NCI-H345 treated with DMSO at 0.1 percent for 48 hours (cell line): ENCODE measurements at regions not wholly inside any gene's neighbourhood (a gene's known extent, or its start where the extent isn't known, plus 50 kb on each side); places are given as distances from the start of the nearest gene placed in this dataset.
"Not testable (repeated sequence)": the region's sequence is repeated elsewhere in the genome, so short reads cannot be mapped to it uniquely, and the experiment has no call there.

Experiments
- DNase-seq: peaks from one replicate; lab custom pipeline; 2025; ENCODE audit not compliant: unreplicated experiment; lab: John Stamatoyannopoulos, UW

DNA sequence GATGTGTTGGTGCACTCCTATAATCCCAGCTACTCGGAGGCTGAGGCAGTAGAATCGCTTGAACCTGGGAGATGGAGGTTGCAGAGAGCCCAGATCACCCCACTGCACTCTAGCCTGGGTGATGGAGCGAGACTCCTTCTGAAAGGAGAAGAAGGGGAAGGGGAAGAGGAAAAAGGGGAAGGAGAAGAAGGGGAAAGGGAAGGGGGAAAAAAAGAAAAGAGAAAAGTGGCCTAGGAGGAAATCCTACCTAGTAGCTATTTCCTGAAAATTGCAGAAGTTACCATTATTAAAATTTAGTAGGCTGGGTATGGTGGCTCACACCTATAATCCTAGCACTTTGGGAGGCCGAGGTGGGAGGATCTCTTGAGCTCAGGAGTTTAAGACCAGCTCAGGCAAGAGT is 67.4 kb downstream of the ARRDC3 start:
- no peak for DNase-seq

DNA sequence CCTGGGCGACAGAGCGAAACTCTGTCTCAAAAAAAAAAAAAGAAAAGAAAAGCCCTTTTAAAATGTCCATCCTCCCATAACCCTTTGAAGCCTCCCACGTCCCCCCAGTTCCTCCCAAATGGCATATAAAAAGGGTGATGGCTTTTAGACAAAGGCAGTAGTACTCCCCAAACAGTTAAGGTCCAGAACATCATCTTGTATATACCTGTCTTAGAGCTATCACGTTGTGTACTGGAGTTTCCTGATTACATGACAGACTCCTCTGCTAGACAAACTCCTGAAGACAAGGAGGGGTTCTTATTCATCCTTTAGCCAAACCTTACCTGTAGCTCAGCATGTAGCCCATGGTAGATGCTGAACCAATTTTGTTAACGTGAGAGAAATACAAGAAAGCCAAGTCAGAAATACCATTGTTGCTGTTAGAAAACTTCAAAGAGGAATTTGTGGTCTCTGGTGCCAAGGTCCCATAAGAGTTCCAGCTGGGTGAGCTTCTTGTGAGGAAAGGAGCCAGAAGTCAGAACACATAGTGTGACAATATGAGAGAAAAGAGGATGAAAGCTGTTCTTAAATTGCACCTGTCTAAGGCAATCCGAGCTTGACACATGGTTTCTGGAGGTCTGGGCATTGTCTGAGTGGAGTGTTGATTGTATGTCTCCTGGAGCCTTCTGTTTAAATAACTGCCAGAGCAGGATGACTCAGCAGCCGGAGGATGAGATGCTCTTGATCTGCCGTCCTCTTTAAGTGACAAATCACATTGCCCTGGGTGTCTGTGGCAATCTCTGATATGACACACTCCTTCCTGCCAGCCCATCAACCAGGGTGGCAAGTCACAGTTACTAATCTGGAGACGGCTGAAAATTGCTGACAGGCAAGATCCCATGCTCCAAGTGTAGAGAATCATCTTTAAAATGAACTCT is 69.1 kb downstream of the ARRDC3 start:
- DNase-seq: peak; percentile 72

DNA sequence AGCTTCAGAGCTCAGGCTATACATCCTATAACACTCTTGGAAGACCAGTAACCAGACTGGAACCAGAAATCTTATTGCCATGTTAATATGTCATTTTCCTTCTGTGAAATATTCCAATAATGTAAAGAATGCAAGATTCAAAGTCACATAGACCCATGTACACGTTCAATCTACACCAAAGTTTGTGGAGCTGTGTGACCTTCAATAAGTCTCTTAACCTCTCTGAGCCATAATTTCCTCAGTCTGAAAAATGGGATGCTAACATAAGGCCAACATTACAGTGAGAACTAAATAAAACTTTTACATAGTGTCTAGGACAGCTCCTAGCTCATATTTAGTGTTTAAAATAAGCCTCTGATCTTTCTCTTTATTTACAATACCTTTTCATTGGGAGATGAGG is 70.4 kb downstream of the ARRDC3 start:
- no peak for DNase-seq

DNA sequence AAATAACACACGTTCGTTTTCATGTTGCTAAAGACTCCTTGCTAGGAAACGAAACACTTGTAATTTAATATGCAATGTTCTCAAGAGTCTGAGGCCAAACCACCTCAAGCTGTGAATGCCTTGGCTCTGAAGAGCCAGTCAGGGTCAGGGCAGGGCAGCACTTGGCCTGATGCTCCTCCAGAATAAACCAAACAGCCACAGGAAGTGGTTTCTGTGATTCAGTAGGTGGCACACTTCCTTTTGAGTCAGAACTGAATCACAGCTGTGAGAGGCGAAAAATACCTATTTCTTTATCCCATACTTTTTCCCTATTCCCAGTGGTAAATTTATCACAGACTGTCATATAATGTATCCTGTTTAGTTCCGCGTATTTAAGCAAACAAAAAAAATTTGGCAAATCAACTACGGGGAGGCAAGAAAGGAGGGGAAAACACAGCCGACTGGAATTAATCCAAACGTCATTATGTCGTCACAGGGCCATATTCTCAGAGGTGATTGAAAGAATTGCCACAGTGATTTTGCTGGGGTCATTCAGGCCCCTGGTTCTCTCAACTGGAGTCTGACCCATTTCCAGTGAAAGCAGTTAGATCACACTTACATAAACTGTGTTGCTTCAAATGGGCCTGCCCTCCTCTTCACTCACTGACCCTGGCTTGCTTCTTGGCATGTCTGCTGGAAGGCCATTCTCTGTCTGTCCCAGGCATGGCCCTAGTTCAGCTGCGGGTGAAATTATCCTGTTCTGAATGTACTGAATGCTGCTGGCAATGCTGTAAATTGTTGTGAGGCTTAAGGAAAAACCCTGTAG is 71.2 kb downstream of the ARRDC3 start:
- DNase-seq: no peak

DNA sequence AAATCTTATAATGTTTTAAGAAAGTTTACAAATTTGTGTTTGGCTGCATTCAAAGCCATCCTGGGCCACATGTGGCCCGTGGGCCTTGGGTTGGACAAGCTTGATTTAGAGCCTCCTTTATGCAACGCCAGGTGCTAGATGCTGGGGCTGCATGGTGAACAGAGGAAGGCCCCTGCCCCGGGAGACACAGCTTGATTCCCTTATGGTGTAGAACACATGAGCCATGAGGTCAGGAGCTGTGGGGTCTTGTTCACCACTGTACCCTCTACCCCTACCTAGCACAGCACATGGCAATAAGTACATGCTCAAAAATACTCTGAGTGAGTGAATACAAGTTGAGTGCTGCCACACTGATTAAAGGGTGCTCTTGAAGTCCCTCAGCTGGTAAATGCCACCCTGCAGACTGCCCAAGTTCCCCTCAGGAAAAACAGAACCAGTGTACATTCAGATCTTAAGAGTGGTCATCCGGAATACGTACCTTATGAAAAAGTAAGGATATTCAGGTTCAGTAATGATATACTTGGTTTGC is 71.9 kb downstream of the ARRDC3 start:
- DNase-seq: no peak

DNA sequence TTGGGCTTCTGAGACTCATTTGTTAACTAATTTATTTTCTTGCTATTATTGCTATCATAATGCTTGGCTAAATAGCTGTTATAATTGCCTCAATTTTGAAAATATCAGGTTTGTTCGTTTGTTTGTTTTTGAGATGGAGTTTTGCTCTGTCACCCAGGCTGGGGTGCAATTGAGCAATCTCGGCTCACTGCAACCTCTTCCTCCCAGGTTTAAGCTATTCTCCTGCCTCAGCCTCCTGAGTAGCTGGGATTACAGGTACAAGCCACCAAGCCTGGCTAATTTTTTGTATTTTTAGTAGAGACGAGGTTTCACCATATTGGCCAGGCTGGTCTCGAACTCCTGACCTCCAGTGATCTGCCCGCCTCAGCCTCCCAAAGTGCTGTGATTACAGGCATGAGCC is 75.0 kb downstream of the ARRDC3 start:
- DNase-seq: not testable (repeated sequence)

DNA sequence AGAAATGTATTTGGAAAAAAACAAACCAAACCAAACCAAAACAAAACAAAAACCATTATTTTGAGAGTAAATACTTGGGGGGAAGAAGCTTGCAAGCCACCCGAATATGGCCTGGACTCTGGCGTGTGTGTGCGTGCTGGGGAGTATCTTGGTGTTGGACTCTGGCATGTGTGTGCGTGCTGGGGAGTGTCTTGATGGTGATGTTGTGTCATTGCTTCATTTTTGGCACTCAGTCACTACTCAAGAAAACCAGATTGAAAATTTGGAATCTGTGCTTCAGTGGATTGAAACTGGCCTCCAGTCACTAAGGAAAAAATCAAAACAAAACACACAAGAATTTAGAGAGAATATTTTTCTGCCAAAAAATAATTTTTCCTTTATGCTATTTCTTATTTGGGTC is 76.1 kb downstream of the ARRDC3 start:
- no peak for DNase-seq

DNA sequence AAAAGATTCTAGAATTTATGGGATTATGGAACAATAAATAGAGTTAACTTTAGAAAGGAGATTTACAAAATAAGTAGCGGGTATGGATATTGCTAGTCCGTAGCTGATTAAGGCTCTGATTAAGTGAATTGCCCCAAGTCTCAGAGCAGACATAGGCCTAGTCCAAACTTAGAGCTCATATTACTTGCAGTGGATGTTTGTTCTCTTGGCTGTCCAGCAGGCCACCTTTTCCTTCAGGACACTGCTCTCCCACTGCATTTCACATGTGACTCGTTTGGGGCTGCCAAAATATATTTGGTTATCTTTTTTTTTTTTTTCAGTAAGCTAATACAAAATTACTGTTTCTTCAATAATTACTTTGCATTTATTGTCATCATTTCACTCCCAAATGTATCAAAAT is 76.6 kb downstream of the ARRDC3 start:
- no peak for DNase-seq

DNA sequence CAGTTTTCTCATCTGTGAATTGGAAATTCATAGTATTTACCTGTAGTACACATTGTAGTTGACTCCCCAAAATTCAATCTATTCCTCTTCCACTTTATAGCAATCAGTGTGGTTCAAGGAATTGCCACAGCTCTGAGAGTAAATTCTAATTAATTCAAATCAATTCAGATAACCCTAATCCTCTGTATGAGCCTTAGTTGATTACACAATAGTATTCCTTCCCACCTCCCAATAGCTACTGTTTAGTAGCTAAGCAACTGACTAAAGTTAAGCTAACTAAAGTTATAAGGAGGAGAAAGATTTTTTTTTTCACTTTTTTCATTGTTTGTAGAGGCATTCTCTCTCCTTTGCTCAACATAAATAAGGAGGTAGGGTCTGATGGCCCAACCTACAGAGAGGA is 77.5 kb downstream of the ARRDC3 start:
- no peak for DNase-seq

DNA sequence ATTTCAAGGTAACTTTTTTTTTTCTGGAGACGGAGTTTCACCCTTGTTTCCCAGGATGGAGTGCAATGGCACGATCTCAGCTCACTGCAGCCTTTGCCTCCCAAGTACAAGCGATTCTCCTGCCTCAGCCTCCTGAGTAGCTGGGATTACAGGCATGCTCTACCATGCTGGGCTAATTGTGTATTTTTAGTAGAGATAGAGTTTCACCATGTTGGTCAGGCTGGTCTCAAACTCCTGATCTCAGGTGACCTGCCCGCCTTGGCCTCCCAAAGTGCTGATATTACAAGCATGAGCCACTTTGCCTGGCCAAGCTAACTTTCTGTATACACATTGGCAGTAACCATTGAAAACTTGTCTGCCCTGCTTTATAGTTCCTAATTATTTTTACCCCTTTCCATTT is 79.1 kb downstream of the ARRDC3 start:
- DNase-seq: not testable (repeated sequence)

DNA sequence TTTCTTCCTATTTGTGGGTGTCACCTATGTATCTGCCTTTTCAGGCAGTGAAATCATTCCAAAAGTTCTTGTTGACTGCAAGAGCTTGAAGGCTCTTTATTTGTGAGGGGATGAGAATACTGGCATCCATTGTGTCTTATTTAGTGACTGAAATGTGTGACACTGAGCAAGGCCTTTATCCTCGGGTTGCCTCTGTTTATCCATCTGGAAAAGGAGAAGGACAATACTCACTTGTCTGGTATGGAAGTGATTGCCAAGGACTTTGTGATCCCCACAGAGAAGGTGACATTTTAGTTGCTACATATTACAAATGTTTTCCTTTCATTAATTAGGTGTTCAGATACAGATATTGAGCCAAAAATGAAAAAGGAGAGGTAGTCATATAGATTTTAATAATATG is 80.2 kb downstream of the ARRDC3 start:
- no peak for DNase-seq

DNA sequence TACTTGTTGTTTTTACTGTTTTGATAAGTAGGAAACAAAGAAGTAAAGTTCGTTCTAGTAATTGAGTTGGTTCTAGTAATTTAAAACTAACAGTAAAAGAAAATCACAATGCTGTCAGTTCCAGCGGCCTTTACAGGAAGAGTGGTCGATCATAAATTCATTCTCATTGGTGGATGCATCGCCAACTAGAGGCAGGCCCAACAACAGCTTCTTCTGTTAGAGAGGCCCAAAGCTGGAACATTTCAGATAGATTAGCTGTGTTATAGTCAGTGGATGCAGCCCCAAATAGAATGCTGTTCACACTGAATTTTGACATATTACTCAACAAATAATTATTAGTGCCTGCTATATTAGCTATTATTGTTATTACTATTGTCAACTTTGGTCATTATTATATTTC is 80.8 kb downstream of the ARRDC3 start:
- no peak for DNase-seq

DNA sequence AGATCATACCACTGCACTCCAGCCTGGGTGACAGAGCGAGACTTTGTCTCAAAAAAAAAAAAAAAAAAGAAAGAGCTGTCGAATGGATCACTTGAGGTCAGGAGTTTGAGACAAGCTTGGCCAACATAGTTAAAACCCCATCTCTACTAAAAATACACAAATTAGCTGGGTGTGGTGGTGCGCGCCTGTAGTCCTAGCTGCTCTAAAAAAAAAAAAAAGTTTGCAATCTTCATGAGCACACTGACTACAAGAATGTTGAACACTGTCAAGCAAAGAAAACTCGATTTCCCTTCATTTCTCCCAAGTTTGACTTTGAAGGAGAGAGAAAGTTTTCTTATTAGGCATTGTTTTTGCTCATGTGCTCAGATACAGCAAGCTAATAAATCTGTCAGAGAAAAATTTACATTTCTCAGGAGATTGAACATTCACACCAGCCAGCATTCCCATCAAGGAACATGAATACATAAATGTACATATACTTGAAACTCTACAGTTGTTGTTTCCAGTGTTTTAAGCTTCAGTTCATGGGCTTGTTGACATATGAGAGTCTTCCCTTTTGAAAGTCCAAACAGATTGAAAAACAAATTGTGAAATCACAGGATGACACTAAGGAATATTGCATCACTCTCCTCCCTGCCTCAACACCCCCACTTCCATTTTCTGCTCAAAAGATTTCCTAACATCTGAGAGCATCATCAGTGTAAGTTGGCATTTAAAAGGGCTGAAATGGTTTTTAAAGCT is 81.8 kb downstream of the ARRDC3 start:
- no peak for DNase-seq

DNA sequence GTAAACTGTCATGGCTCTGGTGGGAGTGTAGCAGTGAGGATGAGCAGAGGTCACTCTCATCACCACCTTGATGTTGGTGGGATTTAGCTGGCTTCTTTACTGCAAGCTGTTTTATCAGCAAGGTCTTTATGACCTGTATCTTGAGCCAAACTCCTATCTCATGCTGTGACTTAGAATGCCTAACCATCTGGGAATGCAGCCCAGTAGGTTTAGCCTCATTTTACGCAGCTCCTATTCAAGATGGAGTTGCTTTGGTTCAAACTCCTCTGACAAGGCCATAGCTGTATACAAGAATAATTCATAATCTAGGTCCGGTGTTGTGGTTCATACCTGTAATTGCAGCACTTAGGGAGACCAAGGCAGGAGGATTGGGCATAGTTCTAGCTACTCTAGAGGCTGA is 85.1 kb downstream of the ARRDC3 start:
- DNase-seq: no peak

DNA sequence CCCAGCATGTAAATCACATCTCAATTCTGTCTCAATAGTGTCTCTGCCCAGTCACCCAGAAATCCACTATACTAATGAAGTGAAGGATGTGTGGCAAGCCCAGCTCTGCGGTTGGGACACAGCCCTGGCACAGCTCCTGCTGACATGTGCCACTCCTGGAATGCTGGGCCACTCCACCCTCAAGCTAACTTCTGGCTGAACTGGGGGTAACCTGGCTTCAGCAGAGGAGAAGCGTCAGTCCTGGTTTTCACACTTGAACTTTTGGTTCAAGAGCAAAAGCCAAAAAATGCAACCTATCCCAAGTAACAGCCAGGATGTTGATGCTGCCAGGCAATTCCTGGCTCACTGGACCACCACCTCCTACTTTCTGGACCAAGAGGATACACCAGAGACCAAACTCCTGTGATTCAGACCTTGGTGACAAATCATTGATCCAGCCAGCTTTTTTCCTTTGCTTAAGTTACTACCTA is 86.4 kb downstream of the ARRDC3 start:
- no peak for DNase-seq

DNA sequence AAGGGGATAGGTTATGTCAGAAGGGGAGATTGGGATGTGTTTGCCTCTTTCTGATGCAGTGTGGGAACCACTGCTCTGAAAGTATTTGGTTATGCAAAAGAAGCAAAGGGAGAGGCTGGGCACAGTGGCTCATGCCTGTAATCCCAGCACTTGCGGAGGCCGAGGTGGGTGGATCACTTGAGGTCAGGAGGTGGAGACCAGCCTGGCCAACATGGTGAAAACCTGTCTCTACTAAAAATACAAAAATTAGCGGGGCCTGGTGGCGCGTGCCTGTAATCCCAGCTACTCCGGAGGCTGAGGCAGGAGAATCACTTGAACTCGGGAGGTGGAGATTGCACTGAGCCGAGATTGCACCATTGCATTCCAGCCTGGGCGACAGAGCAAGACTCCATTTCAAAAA is 87.0 kb downstream of the ARRDC3 start:
- DNase-seq: not testable (repeated sequence)

DNA sequence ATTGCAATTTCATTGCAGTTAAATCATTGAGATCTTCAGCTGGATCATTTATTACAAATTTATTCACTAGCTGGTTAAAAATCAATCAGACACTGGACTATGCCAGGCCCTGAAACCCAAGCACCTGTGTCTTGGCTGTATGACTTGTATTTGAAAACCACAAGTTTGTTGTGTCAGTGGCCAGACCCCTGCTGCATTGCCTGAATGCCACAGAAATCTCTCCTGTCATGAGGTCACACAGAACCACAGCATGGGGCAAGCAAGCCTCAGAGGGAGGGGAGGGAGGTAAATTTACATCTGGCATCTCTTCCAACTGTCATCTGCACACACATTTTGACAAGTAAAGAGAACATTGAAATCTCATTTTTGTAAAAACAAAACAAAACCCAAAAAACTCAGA is 90.0 kb downstream of the ARRDC3 start:
- no peak for DNase-seq

DNA sequence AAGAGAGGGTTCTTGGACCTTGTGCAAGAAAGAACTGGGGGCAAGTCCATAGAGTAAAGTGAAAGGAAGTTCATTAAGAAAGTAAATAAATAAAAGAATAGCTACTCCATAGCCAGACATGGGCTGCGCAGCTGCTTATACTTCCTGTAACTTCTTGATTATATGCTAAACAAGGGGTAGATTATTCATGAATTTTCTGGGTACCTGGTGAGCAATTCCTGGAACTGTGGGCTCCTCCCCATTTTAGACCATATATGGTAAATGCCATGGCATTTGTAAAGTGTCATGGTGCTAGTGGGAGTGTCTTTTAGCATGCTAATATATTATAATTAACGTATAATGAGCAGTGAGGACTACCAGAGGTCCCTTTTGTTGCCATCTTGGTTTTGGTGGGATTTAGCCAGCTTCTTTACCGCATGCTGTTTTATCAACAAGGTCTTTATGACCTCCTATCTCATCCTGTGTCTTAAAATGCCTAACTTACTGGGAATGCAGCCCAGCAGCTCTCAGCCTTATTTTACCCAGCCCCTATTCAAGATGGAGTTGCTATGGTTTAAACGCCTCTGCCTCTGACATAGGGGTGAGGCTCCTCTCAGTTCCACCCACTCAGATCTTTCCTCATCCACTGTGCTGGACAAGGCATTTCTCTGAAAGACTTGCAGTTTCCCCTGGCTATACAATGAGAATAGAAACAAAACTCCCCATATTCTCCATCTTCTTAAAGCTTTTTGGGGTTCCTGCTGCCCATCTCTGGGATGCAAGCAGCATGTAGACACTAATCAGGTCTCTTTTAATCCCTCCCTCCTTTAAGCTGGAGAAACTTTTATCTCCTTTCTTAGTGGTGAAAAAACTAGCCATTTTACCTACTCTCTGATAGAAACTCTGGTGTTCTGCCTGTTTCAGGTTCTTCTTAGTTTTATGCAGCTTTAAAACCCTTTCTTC is 91.2 kb downstream of the ARRDC3 start:
- DNase-seq: no peak

DNA sequence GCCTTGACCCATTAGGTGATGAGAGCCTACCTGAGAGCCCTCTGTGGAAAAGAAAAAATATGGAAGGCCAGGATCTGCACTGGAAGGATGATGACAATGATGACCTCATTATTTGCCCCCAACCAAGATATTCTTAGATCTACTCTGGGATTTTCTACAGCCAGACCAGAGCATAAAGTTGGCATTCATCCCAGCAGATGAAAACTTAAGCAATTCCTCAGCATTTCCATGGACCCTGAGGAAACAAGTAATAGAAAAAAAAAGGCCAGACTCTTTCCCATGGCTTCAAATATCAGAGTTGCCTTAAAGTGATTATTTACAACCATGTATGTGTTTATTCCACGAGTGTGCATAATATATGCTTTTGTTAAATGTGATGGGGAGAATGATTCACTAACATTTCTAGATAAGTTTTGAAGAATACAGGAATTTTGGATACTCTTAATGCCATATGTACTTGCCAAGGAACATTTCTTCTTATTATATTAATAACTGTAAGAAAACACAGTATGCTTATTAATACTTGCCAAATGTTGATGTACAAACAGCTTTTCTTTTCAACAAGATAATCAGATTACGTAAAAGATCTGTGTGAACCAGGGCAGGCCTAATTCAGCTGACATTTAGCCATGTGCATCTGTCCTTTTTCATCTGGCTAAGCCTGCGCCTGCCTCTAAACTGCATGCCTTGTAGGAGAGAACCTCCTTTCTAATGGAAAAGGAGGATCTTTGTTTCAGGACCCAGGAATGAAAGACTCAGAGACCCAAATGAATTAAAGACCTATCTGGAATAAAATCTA is 94.8 kb downstream of the ARRDC3 start:
- no peak for DNase-seq
